TTC549 (cell line): ENCODE measurements at regions not wholly inside any gene's neighbourhood (a gene's known extent, or its start where the extent isn't known, plus 50 kb on each side); places are given as distances from the start of the nearest gene placed in this dataset.
"Not testable (repeated sequence)": the region's sequence is repeated elsewhere in the genome, so short reads cannot be mapped to it uniquely, and the experiment has no call there.

Source experiments
- FAIRE-seq: peaks from 2 replicates; lab custom pipeline; 2012; peaks lifted over from hg19 to GRCh38; lab: Jason Lieb, UNC

DNA sequence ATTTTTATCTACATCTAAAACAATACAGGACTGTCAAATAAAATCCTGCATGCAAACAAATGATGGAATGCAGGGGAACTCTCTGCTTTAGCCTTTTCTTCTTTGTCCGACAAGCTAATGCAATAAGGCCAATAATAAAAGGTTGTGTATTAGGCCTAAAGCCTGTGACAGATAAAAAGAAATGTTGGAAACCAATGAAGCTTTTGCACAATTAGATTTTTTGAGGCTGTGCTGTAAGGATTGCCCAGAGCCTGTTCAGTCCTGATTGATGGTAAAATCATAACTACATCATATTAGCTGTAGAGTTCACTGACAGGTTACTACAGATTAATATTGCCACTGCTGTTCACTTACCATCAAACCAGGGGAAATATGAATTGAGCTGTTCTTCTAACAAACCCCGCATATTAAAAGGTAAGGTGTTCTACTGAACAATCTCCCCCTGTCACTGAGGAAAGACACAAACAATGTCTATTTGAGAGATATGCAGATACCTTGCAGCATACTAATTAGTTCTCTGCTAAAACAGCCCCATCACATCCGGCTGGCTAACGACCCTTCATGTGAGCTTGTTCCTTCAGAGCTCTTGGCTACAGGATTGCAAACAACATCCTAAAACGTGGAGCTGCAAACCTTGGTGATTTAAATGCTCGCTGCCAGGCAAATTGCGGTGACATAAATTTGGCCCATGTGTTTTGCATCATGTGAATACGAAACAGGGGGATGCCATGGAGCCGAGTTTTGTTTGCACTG, 305.4 kb downstream of the MTX2 start:
- FAIRE-seq = no peak

DNA sequence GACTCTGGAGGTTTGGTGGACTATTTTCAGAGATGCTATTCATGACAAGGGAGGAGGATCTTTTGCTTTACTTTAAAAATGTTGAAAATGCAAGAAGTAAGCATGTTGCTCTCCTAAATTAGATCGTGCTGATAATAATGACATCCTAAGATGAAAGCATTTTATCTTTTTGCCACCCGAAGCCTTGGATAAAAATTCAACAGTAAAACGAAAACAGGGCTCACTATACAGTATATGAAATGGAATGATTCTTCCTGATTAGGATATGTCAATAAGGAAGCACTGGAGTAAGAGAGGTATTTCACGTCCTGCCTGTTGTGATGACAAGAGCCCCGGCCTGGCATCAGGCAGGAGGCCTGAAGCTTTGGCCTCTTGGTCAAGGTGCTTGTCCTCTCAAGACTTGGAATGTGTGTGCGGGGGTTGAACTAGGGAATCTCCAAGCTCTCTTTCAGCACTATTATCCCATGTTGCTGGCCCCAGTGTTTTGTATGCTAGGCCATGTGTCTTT, 306.0 kb downstream of the MTX2 start:
- FAIRE-seq = no peak

DNA sequence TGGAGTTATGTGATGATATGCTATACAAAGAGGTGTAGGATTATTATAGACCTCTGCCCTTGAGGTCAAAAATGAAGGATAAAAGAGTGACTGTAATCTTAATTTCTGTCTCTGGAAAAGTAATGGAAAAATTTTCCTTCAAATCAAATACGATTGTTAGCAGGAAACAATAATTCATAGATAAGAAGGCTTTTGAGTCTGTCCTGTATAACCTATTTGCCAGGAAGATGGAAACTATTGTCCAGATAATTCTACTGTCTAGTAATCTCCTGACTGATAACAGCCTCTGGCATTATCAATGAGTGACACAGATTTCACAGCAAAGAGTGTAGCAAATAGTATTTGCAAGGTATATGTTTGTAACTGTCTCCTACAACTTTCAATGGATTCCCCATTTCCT, 307.8 kb downstream of the MTX2 start:
- FAIRE-seq = no peak

DNA sequence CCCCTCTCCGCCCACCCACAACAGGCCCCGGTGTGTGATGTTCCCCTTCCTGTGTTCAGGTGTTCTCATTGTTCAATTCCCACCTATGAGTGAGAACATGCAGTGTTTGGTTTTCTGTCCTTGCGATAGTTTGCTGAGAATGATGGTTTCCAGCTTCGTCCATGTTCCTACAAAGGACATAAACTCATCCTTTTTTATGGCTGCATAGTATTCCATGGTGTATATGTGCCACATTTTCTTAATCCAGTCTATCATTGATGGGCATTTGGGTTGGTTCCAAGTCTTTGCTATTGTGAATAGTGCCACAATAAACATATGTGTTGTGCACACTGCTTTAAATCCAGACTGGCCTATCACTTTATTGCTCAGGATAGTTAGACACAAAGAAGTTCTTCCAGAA, 309.1 kb downstream of the MTX2 start:
- not testable (repeated sequence) for FAIRE-seq

DNA sequence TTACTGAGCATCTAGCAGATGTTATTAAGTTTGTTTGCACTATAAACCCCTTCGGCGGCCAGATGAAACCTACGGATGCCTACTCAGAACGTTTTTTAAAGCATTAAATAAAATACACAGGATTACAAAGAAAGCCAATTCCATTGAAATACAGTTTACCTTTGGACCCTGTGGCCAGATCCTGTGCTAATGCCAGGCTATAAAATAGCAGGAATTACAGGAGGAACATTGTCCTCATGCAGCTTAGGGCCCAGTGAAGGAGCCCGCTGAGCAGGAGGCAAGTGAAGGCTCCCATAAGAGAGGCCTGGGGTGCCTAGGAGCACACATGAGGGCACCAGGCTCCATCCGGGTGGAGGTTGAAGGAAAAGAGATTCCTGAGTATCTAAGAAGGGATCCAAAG, 310.4 kb downstream of the MTX2 start:
- FAIRE-seq = no peak

DNA sequence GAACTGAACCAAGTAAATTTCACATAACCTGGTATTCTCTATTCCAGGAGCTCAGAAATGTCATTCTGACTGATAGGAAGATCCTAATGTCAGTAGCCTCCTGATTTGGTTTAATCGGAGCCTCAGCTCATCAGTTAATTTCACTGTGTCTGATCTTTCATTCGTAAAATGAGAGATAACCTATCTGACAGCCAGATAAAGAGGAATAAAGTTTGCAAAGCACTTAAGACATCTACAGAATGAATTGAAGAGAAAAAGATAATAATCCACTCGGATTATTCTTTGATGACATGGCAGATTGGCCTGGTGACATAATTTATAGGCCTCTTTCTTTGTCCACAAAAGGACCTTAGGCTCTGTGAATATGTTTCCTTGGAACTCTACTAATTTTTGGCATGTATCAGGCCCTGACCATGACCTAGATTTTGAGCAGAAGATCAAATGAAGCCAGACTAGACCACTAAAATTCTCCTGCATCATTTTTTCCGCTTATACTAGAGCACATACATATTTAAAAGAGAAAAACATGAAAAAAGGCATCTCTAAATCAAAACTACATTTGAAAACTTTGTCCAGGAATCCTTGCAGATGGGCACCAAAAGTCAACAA, 312.4 kb downstream of the MTX2 start:
- no peak for FAIRE-seq

DNA sequence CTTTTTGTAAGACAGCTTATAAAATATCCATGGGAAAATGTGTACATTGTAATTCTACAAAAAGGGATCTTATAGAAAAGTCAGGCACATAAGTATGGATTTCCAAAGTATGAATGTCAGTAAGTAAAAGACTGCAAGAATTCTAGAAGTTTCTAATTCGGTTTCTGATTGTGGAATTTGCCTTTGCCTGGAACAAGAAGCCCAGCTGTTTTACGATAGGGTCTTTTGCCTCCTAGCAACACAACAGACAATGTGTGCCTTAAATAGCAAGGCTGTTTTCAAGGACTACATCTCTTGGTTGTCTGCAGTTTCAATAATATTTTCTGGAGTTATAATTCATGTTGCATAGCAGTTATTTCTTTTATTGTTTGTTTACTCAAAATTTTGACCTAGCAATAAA, 312.9 kb downstream of the MTX2 start:
- FAIRE-seq = no peak

DNA sequence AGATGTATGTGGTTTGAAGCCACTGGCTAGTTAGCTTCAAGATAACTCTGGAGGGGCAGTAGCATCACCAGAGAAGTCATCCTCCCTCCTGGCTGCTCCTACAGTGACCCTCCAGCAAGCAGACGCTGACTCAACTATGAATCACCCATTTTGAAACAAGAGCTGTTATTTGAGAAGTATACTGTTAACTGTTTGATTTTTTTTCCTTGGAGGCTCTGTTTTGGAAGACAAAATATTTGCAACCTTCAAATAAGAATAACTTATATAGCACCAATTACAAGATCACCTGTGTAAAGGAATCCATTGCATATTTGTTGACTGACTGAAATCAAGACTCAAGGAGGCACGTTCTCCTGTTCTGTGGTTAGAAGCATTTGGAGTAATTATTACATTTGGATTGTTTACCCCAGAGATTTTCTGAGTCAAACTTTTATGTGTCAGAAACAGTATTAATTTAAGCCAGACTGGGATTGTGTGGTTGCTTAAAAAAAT, 313.8 kb downstream of the MTX2 start:
- no peak for FAIRE-seq

DNA sequence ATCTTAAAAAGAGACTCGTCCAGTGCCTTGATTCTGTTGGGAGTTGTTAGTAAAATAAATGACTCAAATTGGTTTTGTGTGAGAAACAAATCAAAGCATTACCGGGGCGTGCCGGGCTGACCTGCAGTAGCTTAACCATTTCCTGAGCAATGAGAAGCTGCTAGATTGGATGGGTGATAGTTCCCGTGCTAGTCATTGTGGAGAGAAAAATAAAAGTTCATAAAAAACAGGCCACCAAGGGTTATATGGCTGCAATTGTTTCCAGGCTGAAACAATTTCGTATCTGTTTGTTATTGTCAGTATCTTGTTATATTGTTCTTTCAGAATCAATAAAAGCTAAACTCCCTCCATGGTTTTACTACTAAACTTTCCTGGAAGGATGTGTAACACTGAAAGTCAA, 314.4 kb downstream of the MTX2 start:
- FAIRE-seq = no peak

DNA sequence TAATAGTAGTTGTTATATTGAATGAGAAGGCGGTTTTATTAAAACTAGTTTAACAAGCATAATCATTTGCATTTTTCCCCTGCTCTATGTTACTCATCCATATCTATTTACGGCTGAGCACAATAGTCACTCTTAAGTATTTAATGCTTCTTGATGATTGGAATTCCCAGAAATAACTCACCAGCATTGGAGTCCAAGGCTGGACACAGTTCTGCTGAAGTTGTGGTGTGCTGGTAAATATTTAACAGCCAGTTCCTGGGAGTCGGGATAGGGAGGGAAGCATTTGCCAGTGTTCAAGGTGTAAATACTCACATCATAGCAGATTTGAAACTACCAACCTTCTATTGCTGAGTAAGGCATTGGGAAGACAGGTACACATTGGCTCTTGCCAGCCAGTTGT, 315.1 kb downstream of the MTX2 start:
- no peak for FAIRE-seq

DNA sequence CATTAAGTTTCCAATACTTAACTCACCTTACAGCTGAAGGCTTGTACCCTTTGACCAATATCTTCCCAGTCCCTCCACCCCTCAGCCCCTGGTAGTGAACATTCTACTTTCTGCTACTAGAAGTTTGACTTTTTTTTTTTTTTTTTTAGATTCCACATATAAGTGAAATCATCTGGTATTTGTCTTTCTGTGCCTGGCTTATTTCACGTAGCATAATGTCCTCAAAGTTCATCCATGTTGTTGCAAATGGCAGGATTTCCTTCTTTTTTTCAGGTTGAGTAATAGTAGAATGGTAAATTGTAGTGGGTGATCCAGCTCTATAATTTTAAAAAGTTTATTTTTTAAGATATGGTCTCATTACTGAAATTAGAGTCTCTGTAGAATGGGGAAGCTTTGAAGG, 316.0 kb downstream of the MTX2 start:
- no peak for FAIRE-seq

DNA sequence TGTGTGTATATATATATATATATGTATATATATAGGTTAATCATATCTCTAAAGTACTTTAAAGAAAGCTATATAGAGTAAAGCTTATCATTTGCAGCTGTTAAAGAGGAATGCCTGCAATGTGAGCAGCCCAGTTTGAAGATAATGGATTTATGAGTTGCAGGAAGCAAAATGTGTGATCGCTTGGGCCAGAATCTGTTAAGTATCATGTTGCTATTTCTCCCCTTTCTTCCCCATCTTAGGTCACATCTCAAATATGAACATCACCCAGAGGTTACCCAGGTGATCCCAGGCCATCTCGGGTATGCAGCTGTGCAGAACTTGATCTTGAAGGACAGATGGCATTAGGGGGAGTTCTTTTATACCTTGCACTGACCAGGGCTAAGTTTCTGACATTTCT, 316.5 kb downstream of the MTX2 start:
- no peak for FAIRE-seq

DNA sequence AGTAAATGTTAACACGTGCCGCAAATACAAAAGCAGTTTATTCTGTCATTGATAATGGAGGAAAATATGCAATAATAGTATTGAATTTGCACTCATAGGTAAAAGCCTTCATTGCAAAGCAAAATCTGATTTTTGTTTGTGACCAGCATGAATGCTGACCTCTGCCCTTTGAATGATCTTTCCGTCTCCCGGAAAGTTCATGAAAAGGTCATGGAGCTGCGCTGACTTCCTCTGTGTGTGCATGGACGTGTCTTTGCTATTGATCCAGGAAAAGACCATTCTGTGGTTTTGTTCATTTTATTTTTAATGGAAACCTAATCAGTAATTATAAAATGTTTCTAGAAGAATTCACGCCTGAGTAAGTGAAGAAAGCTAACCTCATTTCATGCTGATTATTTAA, 320.0 kb downstream of the MTX2 start:
- no peak for FAIRE-seq

DNA sequence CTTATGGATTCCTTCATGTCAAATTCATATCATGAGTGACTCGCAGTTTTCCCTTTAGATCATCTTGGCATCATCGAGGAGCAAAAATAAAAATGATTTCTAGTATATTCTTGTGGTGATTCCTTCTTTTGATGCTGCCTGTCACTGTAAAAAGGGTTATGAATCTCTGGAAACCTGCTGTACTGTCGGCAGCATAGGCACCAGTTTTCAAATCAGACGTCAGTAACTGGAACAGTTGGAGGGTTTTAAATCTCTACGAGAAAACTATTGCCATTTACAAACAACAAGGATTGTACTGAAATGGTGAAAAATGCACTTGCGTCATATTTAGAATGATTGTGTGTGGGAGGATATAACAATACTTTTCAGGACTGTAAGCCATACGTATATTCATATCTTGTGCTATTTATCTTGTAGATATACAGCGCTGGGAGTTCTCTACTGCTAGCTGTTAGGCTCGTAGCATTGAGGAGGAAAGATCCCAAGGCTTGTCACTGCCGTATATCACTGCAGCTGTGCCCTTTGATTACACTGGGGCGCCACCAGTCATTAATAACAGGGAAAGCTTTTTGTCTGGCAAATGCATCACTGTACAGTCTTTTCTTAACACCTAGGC, 320.7 kb downstream of the MTX2 start:
- no peak for FAIRE-seq

DNA sequence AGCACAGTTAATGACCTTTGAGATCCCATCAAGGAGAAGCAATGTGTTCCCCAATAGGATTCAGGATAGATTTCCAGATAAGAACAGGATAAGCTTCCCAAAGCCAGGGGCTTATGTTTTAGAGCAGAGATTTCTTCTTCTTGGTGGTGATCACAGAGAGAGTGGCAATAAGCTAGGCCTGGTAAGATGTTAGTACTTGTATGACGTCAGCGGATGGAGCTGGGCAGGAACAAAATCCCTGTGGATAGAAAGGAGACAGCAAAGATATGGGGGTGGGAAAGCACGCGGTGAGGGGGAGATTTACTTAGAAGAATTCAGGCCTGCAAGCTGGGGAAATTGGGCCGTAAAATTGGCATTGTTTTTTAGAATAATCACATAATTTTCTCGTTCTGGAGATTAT, 323.0 kb downstream of the MTX2 start:
- no peak for FAIRE-seq

DNA sequence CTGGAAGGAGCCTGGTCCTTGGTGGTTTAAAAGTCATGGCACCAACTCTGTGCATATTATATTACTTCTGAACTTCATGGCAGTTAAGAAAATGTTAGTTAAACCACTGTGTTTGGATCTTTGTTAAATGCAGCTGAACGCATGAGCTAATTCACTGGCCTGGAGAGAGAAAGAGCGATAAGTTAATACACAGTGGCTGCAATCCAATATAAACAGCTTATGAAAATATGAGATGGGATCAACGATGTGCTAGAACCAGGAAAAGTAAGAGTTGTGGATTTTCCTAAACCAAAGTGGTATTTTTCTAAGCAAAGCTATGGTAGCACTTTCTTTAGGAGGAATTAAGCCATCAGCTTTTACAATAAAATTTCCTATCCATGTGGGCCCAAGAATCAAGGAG, 326.7 kb downstream of the MTX2 start:
- no peak for FAIRE-seq

DNA sequence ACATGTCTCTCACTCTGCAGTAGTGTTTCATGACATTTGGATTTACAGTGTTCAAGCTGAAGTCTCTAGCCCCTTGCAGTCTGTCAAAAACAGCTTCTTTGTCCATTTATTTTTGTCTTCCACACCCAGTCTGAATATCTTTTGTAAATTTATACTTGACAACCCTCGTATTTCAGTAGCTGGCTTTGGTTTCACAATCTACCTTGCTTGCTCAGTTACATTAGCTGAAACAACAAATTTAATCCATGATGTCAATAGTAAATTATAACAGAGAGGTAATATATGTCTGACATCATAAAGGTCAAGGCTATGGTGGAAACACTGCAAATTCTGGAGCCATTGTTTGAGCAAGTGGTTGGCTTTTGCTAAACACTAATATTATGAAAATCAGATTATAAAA, 328.7 kb downstream of the MTX2 start:
- no peak for FAIRE-seq

DNA sequence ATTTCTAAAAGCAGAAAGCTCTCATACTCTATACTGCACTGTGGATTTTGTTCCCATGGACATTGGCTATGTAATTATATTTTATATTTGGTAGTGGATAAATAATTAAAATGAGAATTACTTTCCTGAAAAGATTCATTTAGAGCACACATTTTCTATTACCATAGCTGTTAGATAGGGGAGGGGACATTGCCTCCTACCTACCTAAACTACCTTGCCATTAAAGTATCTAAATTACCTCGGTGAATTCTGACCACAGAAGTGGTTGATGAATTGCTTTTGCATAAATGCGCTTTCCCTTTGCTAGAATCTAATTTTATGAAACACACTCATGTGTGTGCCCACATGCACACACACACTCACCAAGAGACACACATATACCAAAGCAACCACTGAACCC, 329.1 kb downstream of the MTX2 start:
- no peak for FAIRE-seq

DNA sequence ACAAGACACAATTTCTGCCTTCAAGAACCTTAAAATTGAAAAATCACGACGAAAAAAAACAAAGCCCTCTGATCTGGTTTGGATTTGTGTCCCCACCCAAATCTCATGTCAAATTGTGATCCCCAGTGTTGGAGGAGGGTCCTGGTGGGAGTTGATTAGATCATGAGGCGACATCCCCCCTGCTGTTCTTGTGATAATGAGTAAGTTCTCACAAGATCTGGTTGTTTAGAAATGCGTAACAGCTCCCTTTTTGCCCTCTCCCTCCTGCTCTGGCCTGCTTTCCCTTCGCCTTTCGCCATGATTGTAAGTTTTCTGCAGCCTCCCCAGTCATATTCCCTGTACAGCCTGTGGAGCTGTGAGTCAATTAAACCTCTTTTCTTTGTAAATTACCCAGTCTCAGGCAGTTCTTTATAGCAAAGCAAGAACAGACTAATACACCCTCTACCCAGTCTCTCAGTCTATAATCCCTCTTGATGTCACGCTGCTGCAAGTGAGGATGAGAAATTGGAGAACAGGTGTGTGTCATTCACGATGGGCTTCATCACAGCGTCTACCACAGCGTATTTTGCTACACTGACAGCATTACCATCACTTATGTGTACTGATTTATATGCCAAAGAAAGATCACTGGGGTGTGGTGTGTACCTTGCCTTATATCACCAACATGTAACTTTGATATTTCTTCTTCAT, 330.7 kb downstream of the MTX2 start:
- FAIRE-seq = no peak

DNA sequence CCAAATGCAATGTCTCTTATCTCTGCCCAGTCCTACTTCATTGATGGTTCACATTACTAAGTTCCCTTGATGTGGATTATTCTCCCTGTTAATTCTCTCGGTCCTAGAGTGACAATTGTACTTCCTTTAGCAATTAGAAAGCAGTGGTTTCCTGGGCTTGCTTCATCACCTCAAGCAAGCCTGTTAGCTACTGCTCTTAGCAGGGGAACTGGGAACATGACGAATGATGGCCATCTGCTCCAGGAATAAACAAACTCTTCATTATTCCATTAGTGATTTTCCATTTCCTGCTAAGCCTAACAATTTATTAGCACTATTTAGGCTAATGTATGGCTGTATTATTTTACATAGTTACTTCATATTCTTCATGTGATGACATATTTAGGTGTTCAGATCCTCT, 331.8 kb downstream of the MTX2 start:
- FAIRE-seq = no peak

DNA sequence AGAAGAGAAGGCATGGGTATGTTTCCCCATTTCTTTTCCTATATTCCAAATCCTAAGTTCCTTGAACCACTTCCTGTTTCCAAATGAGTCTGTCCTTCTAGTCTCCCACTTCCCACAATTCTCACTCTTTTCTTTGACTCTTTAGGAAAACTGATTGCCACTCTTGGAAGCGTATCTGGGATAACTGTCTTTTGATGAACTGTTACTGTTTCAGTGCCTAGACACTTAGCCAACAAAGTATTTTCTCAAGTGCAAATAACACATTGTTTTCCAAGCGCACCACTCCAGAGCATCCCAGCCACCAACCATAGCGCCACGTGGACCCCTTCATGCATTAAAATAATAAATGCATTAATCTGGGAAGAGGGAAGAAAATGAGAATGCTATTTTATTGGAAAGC, 342.8 kb downstream of the MTX2 start:
- no peak for FAIRE-seq

DNA sequence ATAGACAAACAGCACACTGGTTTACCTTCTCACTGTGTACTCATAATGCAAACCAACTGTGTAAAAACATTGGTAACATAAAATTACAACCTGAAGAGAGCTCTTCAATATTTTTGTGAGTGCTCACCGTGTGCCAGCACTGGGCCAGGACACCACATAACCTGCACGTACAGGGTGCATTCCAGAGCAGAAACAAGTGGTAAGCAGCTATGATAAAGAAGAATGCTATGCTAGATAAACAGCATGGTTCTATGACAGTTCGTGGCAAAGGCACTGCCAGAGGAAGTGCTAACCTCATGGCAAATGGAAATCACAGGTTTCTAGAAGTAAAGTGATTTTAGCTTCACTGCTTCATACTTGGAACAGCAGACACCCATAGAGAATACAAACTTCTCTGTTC, 343.5 kb downstream of the MTX2 start:
- FAIRE-seq = no peak
